WERI-Rb-1 (cell line): ENCODE measurements at regions not wholly inside any gene's neighbourhood (a gene's known extent, or its start where the extent isn't known, plus 50 kb on each side); places are given as distances from the start of the nearest gene placed in this dataset.
"Not testable (repeated sequence)": the region's sequence is repeated elsewhere in the genome, so short reads cannot be mapped to it uniquely, and the experiment has no call there.

Experiments used
- DNase-seq: peaks from one replicate; pipeline ENCODE4 v3.0.0-alpha.2; 2020
- H3K27ac ChIP-seq: fragments of 250-450 bp; sonication (Bioruptor Pico); 2 replicates; pipeline ENCODE4 v1.5.1; 2020; ENCODE audit warnings: mild to moderate bottlenecking, moderate library complexity
- H3K27me3 ChIP-seq: fragments of 250-450 bp; sonication (Bioruptor Pico); 2 replicates; pipeline ENCODE4 v1.5.1; 2021; ENCODE audit warnings: mild to moderate bottlenecking, low read depth, moderate library complexity; ENCODE audit not compliant: insufficient read depth, severe bottlenecking
- H3K36me3 ChIP-seq: fragments of 250-450 bp; sonication (Bioruptor Pico); 2 replicates; pipeline ENCODE4 v1.5.1; 2020; ENCODE audit warnings: mild to moderate bottlenecking, moderate library complexity
- H3K4me3 ChIP-seq: 2 replicates; pipeline ENCODE4 v1.5.1; 2011; ENCODE audit warnings: low read depth, mild to moderate bottlenecking, control low read depth, low read length
- H3K9me3 ChIP-seq: fragments of 250-450 bp; sonication (Bioruptor Pico); 2 replicates; pipeline ENCODE4 v1.5.1; 2021; ENCODE audit warnings: mild to moderate bottlenecking, moderate library complexity; ENCODE audit not compliant: severe bottlenecking
- CTCF ChIP-seq: IDR thresholded peaks from 2 replicates; pipeline ENCODE4 v1.5.1; 2011; ENCODE audit warnings: low read depth, mild to moderate bottlenecking, control low read depth, inconsistent platforms, low read length

- H3K9me3 ChIP-seq: no peaks in the 10 kb centered on the region
- H3K36me3 ChIP-seq: no peaks in the 10 kb centered on the region
- H3K27ac ChIP-seq: no peak overlapping the region
- no peak for TF ChIP-seq CTCF
- DNase-seq: no peak
- H3K4me3 ChIP-seq: no peak overlapping the region
- no peaks in the 10 kb centered on the region for H3K27me3 ChIP-seq
These were observed 75.8 kb downstream of the PRR15 start for GRCh38 chr7:29639386-29639785.

- H3K9me3 ChIP-seq: no peaks in the 10 kb centered on the region
- no peak overlapping the region for H3K27ac ChIP-seq
- no peaks in the 10 kb centered on the region for H3K36me3 ChIP-seq
- no peak overlapping the region for H3K4me3 ChIP-seq
- TF ChIP-seq CTCF: no peak
- DNase-seq: no peak
- H3K27me3 ChIP-seq: no peaks in the 10 kb centered on the region
These were observed 76.4 kb downstream of the PRR15 start for GRCh38 chr7:29639886-29640595.

- Histone ChIP-seq H3K36me3 (no peaks in the 10 kb centered on the region), H3K27me3 (no peaks in the 10 kb centered on the region), H3K9me3 (no peaks in the 10 kb centered on the region), H3K4me3 (no peak overlapping the region), H3K27ac (no peak overlapping the region)
- no peak for DNase-seq
- no peak for TF ChIP-seq CTCF
These were observed 78.0 kb downstream of the PRR15 start for GRCh38 chr7:29641651-29642050.

GRCh38 chr7:29642494-29643155 lies 79.0 kb downstream of the PRR15 start:
- H3K9me3 ChIP-seq: no peaks in the 10 kb centered on the region
- H3K36me3 ChIP-seq: no peaks in the 10 kb centered on the region
- DNase-seq: no peak
- H3K4me3 ChIP-seq: no peak overlapping the region
- TF ChIP-seq CTCF: no peak
- no peak overlapping the region for H3K27ac ChIP-seq
- H3K27me3 ChIP-seq: no peaks in the 10 kb centered on the region

GRCh38 chr7:29646116-29646515 lies 82.5 kb downstream of the PRR15 start:
- H3K9me3 ChIP-seq, H3K27me3 ChIP-seq, DNase-seq, H3K36me3 ChIP-seq, H3K27ac ChIP-seq, H3K4me3 ChIP-seq: not testable (repeated sequence)

- Histone ChIP-seq H3K27me3 (no peaks in the 10 kb centered on the region), H3K27ac (no peak overlapping the region), H3K36me3 (no peaks in the 10 kb centered on the region), H3K9me3 (no peaks in the 10 kb centered on the region), H3K4me3 (no peak overlapping the region)
- TF ChIP-seq CTCF: no peak
- DNase-seq: no peak
These were observed 83.5 kb downstream of the PRR15 start for GRCh38 chr7:29647020-29647654.

- H3K27ac ChIP-seq, H3K4me3 ChIP-seq, H3K36me3 ChIP-seq, H3K9me3 ChIP-seq, H3K27me3 ChIP-seq, DNase-seq: not testable (repeated sequence)
These were observed 84.1 kb downstream of the PRR15 start for GRCh38 chr7:29647691-29648210.
